Mesendoderm (in vitro differentiated cells): ENCODE measurements at regions not wholly inside any gene's neighbourhood (a gene's known extent, or its start where the extent isn't known, plus 50 kb on each side); places are given as distances from the start of the nearest gene placed in this dataset.
"Not testable (repeated sequence)": the region's sequence is repeated elsewhere in the genome, so short reads cannot be mapped to it uniquely, and the experiment has no call there.

Experiments used
- DNase-seq: peaks from one replicate; pipeline ENCODE4 v3.0.0; 2013
- H2AK5ac ChIP-seq: 2 replicates; pipeline ENCODE4 v1.6.1; 2013; ENCODE audit warnings: low read length, inconsistent platforms
- H2BK120ac ChIP-seq: 2 replicates; pipeline ENCODE4 v1.6.1; 2013; ENCODE audit warnings: low read depth, mild to moderate bottlenecking, low read length, moderate library complexity, mixed read lengths
- H2BK15ac ChIP-seq: replicated peaks from 2 replicates; pipeline ENCODE4 v1.6.1; 2013; ENCODE audit warnings: low read depth, mild to moderate bottlenecking, moderate library complexity
- H2BK5ac ChIP-seq: 2 replicates; pipeline ENCODE4 v1.6.1; 2013; ENCODE audit warnings: low read length, inconsistent platforms
- H3K18ac ChIP-seq: 2 replicates; pipeline ENCODE4 v1.6.1; 2013; ENCODE audit warnings: mild to moderate bottlenecking, low read length, mixed read lengths
- H3K23ac ChIP-seq: one replicate; pipeline ENCODE4 v1.6.1; 2013; ENCODE audit warnings: low read length
- H3K27ac ChIP-seq: 2 replicates; pipeline ENCODE4 v1.5.1; 2013; ENCODE audit warnings: low read depth, mild to moderate bottlenecking, inconsistent platforms, low read length, moderate library complexity
- H3K27me3 ChIP-seq: 2 replicates; pipeline ENCODE4 v1.6.1; 2013; ENCODE audit warnings: low read length, control low read depth, mild to moderate bottlenecking, inconsistent platforms; ENCODE audit not compliant: insufficient read depth, poor library complexity
- H3K36me3 ChIP-seq: 2 replicates; pipeline ENCODE4 v1.6.1; 2013; ENCODE audit warnings: low read length, inconsistent platforms; ENCODE audit not compliant: control insufficient read depth, insufficient read depth
- H3K4ac ChIP-seq: one replicate; pipeline ENCODE4 v1.6.1; 2013; ENCODE audit warnings: low read depth, mild to moderate bottlenecking, low read length, moderate library complexity
- H3K4me1 ChIP-seq: 2 replicates; pipeline ENCODE4 v1.6.1; 2013; ENCODE audit warnings: low read depth, low read length, inconsistent platforms; ENCODE audit not compliant: control insufficient read depth
- H3K4me2 ChIP-seq: 2 replicates; pipeline ENCODE4 v1.6.1; 2013; ENCODE audit warnings: low read length
- H3K4me3 ChIP-seq: 2 replicates; pipeline ENCODE4 v1.5.1; 2013; ENCODE audit warnings: mild to moderate bottlenecking, low read length
- H3K56ac ChIP-seq: one replicate; pipeline ENCODE4 v1.6.1; 2013; ENCODE audit warnings: low read length
- H3K79me1 ChIP-seq: 2 replicates; pipeline ENCODE4 v1.6.1; 2013; ENCODE audit warnings: low read length, inconsistent platforms
- H3K79me2 ChIP-seq: 2 replicates; pipeline ENCODE4 v1.6.1; 2013; ENCODE audit warnings: mild to moderate bottlenecking, low read length; ENCODE audit not compliant: control insufficient read depth, insufficient read depth
- H3K9ac ChIP-seq: 2 replicates; pipeline ENCODE4 v1.6.1; 2013; ENCODE audit warnings: low read length, inconsistent platforms
- H4K5ac ChIP-seq: one replicate; pipeline ENCODE4 v1.6.1; 2013; ENCODE audit warnings: low read length
- H4K8ac ChIP-seq: one replicate; pipeline ENCODE4 v1.6.1; 2013; ENCODE audit warnings: low read depth, mild to moderate bottlenecking, control low read depth, low read length, moderate library complexity
- WGBS: extraction: QIAGEN DNeasy Blood & Tissue Kit; methylation state at CpG from one replicate; pipeline ENCODE4 v1.1.7; 2013; ENCODE audit warnings: low lambda C conversion rate, missing lambda C conversion rate; ENCODE audit not compliant: insufficient coverage; ENCODE audit errors: extremely low coverage; 5-methylcytosine and 5-hydroxymethylcytosine counted together

- H3K4me2 ChIP-seq, H3K23ac ChIP-seq: not testable (repeated sequence)
Observed at GRCh38 chr2:87549561-87550202, 198.2 kb upstream of the PLGLB2 start.

GRCh38 chr2:87554678-87555077, 193.2 kb upstream of the PLGLB2 start:
- H3K36me3 ChIP-seq, H3K79me1 ChIP-seq, H3K27ac ChIP-seq, H2BK120ac ChIP-seq, H3K23ac ChIP-seq, H2AK5ac ChIP-seq, H3K9ac ChIP-seq, H3K27me3 ChIP-seq, H3K79me2 ChIP-seq, H3K4me3 ChIP-seq, H4K5ac ChIP-seq, DNase-seq, H2BK15ac ChIP-seq, H3K4ac ChIP-seq, H2BK5ac ChIP-seq, H3K4me1 ChIP-seq, H3K56ac ChIP-seq, H3K18ac ChIP-seq, H4K8ac ChIP-seq, H3K4me2 ChIP-seq: not testable (repeated sequence)
- no CpG with 5 or more reads among the region's 4 CpGs for WGBS

More at GRCh38 chr2:87549561-87550202, 198.2 kb upstream of the PLGLB2 start:
- not testable (repeated sequence) for H3K27me3 ChIP-seq, H4K5ac ChIP-seq, DNase-seq, H3K27ac ChIP-seq, H3K4me3 ChIP-seq, H3K9ac ChIP-seq, H2BK120ac ChIP-seq, H2AK5ac ChIP-seq, H2BK5ac ChIP-seq, H3K18ac ChIP-seq, H3K79me1 ChIP-seq, H3K4ac ChIP-seq, H4K8ac ChIP-seq, H3K56ac ChIP-seq, H3K4me1 ChIP-seq, H2BK15ac ChIP-seq, H3K79me2 ChIP-seq, H3K36me3 ChIP-seq

- H2BK15ac ChIP-seq, H3K4me3 ChIP-seq, H2BK120ac ChIP-seq, H3K4me2 ChIP-seq, H2AK5ac ChIP-seq, H3K56ac ChIP-seq, H3K36me3 ChIP-seq, DNase-seq, H3K18ac ChIP-seq, H4K5ac ChIP-seq, H3K27me3 ChIP-seq, H3K79me2 ChIP-seq, H2BK5ac ChIP-seq, H3K4me1 ChIP-seq, H3K23ac ChIP-seq, H3K27ac ChIP-seq, H3K4ac ChIP-seq, H4K8ac ChIP-seq, H3K79me1 ChIP-seq, H3K9ac ChIP-seq: not testable (repeated sequence)
- WGBS, result no CpG with 5 or more reads among the region's 4 CpGs
Observed at GRCh38 chr2:87555082-87555481, 192.8 kb upstream of the PLGLB2 start.

- not testable (repeated sequence) for H3K9ac ChIP-seq, H3K36me3 ChIP-seq, H3K79me2 ChIP-seq, H4K5ac ChIP-seq, H3K4me1 ChIP-seq, H3K79me1 ChIP-seq, H2AK5ac ChIP-seq, H3K56ac ChIP-seq, H3K27ac ChIP-seq, H2BK15ac ChIP-seq, H3K23ac ChIP-seq, H3K4me2 ChIP-seq, H3K27me3 ChIP-seq, H3K4ac ChIP-seq, H3K4me3 ChIP-seq, H3K18ac ChIP-seq, DNase-seq, H2BK120ac ChIP-seq, H2BK5ac ChIP-seq, H4K8ac ChIP-seq
- WGBS, result no CpG with 5 or more reads among the region's 5 CpGs
Observed at GRCh38 chr2:87559001-87559400, 188.9 kb upstream of the PLGLB2 start.

GRCh38 chr2:87559735-87560134, 188.2 kb upstream of the PLGLB2 start:
- H2BK120ac ChIP-seq, H2BK5ac ChIP-seq, H3K27me3 ChIP-seq, H3K27ac ChIP-seq, H3K4me1 ChIP-seq, H3K36me3 ChIP-seq, H4K5ac ChIP-seq, H3K79me1 ChIP-seq, H4K8ac ChIP-seq, H3K56ac ChIP-seq, H3K23ac ChIP-seq, H3K4ac ChIP-seq, H3K9ac ChIP-seq, H3K4me2 ChIP-seq, H2BK15ac ChIP-seq, H3K18ac ChIP-seq, DNase-seq, H2AK5ac ChIP-seq, H3K79me2 ChIP-seq, H3K4me3 ChIP-seq: not testable (repeated sequence)
- WGBS, result no CpG with 5 or more reads among the region's 2 CpGs

- no CpG with 5 or more reads among the region's 3 CpGs for WGBS
Observed at GRCh38 chr2:87565116-87565515, 182.8 kb upstream of the PLGLB2 start.

More at GRCh38 chr2:87565116-87565515, 182.8 kb upstream of the PLGLB2 start:
- not testable (repeated sequence) for H3K79me1 ChIP-seq, H3K9ac ChIP-seq, H2BK5ac ChIP-seq, H3K79me2 ChIP-seq, H3K36me3 ChIP-seq, H4K5ac ChIP-seq, H3K4me2 ChIP-seq, H3K56ac ChIP-seq, H2BK120ac ChIP-seq, H3K18ac ChIP-seq, H3K4me3 ChIP-seq, H3K27ac ChIP-seq, H3K4ac ChIP-seq, H3K23ac ChIP-seq, DNase-seq, H2AK5ac ChIP-seq, H4K8ac ChIP-seq, H3K27me3 ChIP-seq, H2BK15ac ChIP-seq, H3K4me1 ChIP-seq
